ENCODE measurements at regions not wholly inside any gene's neighbourhood (a gene's known extent, or its start where the extent isn't known, plus 50 kb on each side); places are given as distances from the start of the nearest gene placed in this dataset.
"Not testable (repeated sequence)": the region's sequence is repeated elsewhere in the genome, so short reads cannot be mapped to it uniquely, and the experiment has no call there.

DNA sequence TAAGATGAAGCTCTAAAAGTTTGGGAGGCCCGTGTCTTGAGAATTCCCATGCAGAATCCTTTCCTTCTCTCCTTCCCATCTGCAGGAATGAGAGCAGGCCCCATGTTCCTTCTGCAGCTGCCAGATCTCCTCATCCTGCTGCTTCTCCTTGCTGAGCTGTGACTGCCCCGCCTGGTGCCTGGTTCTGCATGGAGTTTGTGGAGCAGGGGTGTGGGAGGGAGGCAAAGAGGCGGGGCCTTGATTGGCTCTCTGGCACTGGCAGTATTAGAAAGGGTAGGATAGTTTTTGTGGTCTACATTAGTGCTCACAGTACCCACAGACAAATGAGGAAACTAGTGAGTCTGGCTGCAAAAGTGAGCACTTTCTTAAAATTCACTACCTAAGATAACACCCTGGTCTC, 91.1 kb upstream of the CLPB start:
- H3K4me3 Mint-ChIP-seq: no peak overlapping the region
- DNase-seq: no peak
- H3K36me3 Mint-ChIP-seq: peaks cover 0 to 3% (median 0%) of the 10 kb centered on the region in 3 donors
- peaks cover 0 to 11% (median 7%) of the 10 kb centered on the region in 3 donors for H3K27me3 Mint-ChIP-seq (ENCODE audit: low read depth in 3 of 3)
- peak overlapping the region in 1 of 6 donors; percentile 27 for H3K27ac Mint-ChIP-seq
- peaks cover 36 to 45% of the 10 kb centered on the region in 2 donors for H3K4me1 Mint-ChIP-seq
- H3K9me3 Mint-ChIP-seq: peaks cover 0 to 2% (median 0%) of the 10 kb centered on the region in 6 donors

DNA sequence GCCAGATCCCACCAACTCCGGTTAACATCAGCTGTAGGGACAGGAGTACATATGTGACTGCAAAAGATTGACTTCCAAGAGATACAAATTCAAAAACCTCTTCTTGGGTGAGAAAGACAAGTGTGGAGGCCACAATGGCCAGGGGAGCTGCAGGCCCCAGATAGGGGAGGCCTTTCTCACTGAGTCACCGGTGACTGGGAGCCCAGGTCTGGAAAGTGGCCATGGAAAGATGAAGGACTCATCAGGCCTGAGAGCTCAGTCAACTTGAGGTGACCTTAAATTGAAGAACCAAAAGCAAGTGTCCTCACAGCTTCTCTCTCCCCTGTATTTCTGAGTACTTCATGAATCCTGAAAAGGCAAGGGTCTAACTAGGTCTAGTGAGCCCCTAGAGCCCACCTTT, 90.4 kb upstream of the CLPB start:
- H3K27me3 Mint-ChIP-seq (ENCODE audit: low read depth in 3 of 3): peaks cover 4 to 11% (median 11%) of the 10 kb centered on the region in 3 donors
- peaks cover 0 to 2% (median 0%) of the 10 kb centered on the region in 6 donors for H3K9me3 Mint-ChIP-seq
- H3K36me3 Mint-ChIP-seq: peaks cover 0 to 3% (median 0%) of the 10 kb centered on the region in 3 donors
- no peak overlapping the region for H3K4me3 Mint-ChIP-seq
- DNase-seq: no peak
- peaks cover 44 to 52% of the 10 kb centered on the region in 2 donors for H3K4me1 Mint-ChIP-seq
- H3K27ac Mint-ChIP-seq: no peak overlapping the region

DNA sequence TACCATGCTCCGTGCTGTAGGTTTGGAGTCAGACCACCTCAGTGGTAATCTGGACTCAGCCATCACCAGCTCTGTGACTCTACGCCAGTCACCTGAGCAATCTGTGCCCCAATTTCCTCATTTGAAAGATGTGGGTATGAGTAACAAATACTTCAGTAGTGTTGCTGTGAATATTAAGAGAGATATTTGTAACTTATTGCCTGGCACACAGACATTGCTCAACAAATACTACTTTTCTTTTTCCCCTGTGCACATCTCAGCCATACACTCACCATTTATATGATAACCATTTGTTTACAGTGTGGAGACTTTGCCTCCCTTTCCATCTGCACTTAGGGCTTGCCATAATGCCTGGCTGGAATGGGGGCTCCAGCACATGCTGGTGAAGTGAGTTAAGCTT, 89.7 kb upstream of the CLPB start:
- DNase-seq: no peak
- Mint-ChIP-seq H3K27ac (peak overlapping the region in 1 of 6 donors; percentile 69), H3K9me3 (peaks cover 0 to 2% (median 0%) of the 10 kb centered on the region in 6 donors), H3K27me3 (ENCODE audit: low read depth in 3 of 3) (peaks cover 4 to 11% (median 11%) of the 10 kb centered on the region in 3 donors), H3K36me3 (peaks cover 0 to 3% (median 0%) of the 10 kb centered on the region in 3 donors), H3K4me3 (peak overlapping the region in 1 of 5 donors; percentile 30), H3K4me1 (peaks cover 51 to 59% of the 10 kb centered on the region in 2 donors)

DNA sequence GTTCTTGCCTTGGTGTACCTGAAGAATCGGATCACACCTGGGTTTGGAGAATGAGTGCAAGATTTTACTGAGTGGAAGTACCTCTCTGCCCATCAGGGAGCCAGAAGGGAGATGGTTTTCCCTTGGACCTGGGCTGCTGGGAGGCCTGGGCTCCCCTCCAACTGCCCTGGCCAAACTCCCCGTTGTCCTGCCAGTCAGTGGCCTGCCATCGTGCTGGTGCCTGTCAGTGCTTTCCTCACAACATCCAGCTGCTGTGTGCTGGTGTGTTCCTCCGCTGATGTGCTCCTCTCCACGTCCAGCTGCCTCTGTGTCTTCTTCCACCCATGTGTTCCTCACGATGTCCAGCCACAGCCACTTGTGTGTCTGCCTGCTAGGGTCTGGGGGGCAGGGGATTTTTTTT, 87.9 kb upstream of the CLPB start:
- peak overlapping the region in 2 of 6 donors; percentile 57 to 73 for H3K27ac Mint-ChIP-seq
- peak overlapping the region in 3 of 5 donors; percentile 76 to 89 (median 78) for H3K4me3 Mint-ChIP-seq
- no peak for DNase-seq
- peaks cover 4 to 9% (median 8%) of the 10 kb centered on the region in 3 donors for H3K27me3 Mint-ChIP-seq (ENCODE audit: low read depth in 3 of 3)
- H3K9me3 Mint-ChIP-seq: peaks cover 0 to 2% (median 0%) of the 10 kb centered on the region in 6 donors
- no peaks in the 10 kb centered on the region for H3K36me3 Mint-ChIP-seq
- peaks cover 57 to 65% of the 10 kb centered on the region in 2 donors for H3K4me1 Mint-ChIP-seq

DNA sequence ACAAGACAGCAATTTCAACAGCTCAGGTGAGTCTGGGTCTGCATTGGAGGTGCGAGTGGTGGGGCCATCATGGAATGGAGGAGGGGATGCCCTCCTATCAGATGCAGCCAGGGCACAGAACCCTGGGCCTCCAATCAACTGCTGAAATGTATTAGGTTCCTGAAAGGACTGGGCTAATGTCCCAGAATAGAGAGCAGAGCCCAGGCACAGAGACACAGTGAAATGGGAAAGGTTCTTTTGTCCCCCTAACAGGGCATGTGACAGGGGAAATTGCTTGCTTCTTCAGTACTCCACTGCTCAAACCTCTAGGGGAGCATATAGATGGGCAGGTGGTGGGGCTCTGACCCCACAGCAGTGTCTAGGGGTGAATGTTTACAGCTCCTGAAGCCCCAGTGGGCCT, 87.3 kb upstream of the CLPB start:
- Mint-ChIP-seq H3K27ac (peak overlapping the region in 4 of 6 donors; percentile 50 to 83 (median 65)), H3K9me3 (peaks cover 0 to 2% (median 0%) of the 10 kb centered on the region in 6 donors), H3K4me1 (peaks cover 61 to 68% of the 10 kb centered on the region in 2 donors), H3K4me3 (peak overlapping the region; percentile 34 to 89 (median 78)), H3K36me3 (no peaks in the 10 kb centered on the region), H3K27me3 (ENCODE audit: low read depth in 3 of 3) (peaks cover 6 to 9% (median 8%) of the 10 kb centered on the region in 3 donors)
- no peak for DNase-seq

DNA sequence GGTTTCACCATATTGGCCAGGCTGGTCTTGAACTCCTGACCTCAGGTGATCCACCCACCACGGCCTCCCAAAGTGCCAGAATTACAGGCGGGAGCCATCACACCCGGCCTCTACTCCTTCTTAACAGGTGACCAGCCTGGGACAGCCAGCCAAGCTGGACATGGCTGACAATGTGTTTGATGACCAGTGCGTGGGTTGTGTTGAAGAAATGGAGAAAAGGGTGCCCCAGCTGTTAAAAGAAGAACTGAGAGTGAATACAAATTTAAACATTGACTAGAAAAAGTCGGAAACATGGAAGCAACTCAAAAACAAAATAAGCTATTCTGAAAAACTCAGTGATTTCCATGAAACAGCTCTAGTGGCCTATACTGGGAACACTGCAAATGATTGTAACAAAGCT, 86.5 kb upstream of the CLPB start:
- H3K4me3 Mint-ChIP-seq: peak overlapping the region; percentile 34 to 89 (median 78)

DNA sequence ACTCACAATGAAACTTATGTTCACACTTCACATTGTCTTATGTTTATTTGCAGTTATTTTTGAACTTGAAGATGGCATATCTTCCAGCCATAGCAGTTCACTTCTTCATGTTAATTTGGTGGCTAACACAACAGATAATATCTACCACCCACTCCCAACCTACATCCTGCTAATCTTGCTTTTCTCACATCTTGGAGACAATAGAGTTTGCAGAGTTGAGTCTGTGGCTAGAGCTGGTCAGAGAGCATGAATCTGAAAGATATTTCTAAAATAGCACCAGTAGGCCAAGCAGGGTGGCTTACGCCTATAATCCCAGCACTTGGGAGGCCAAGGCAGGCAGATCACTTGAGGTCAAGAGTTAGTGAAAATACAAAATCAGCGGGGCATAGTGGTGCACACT, 85.6 kb upstream of the CLPB start:
- peak; percentile 81 to 87 (median 83) for DNase-seq
- H3K27me3 Mint-ChIP-seq (ENCODE audit: low read depth in 3 of 3): peaks cover 6 to 11% (median 10%) of the 10 kb centered on the region in 3 donors
- peaks cover 55 to 60% of the 10 kb centered on the region in 2 donors for H3K4me1 Mint-ChIP-seq
- H3K36me3 Mint-ChIP-seq, H3K9me3 Mint-ChIP-seq: not testable (repeated sequence)
- H3K27ac Mint-ChIP-seq: peak overlapping the region; percentile 73 to 96 (median 94)
- peak overlapping the region; percentile 71 to 89 (median 85) for H3K4me3 Mint-ChIP-seq

More for the DNA sequence above, 86.5 kb upstream of the CLPB start:
- DNase-seq: no peak
- Mint-ChIP-seq H3K36me3 (no peaks in the 10 kb centered on the region), H3K27ac (peak overlapping the region; percentile 21 to 95 (median 79)), H3K27me3 (ENCODE audit: low read depth in 3 of 3) (peaks cover 6 to 12% (median 10%) of the 10 kb centered on the region in 3 donors), H3K9me3 (peaks cover 0 to 2% (median 0%) of the 10 kb centered on the region in 6 donors), H3K4me1 (peaks cover 60 to 68% of the 10 kb centered on the region in 2 donors)

DNA sequence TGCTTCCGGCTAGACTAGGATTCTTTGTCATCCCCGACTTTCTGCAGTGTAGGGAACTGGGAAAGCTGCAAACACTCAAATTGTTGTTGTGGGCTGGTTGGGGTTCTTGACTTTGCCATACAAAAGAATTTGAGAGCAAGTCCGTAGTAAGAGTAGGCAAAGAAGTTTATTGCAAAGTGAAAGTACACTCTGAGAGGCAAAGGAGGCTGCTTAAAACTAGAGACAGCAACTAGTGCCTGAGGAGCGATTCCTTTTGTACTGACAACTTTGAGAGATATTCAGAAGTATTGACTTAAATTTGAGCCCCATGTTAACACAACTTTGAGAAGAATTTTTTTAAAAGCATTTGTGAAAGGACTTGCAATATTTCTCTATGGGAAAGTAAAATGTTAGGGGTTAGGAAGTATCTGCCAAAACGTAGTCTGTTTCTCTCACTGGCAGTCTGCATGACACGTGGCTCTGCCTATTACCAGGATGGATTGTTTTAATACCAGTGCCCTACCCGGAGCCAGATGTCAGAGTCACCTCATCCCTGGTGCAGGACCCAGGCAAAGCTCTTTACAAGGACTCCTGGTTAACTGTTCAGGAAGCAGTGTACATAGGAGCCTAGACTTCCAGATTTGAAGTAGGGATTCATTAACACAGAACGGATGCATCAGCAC, 85.0 kb upstream of the CLPB start:
- H3K4me1 Mint-ChIP-seq: peaks cover 55 to 59% of the 10 kb centered on the region in 2 donors
- H3K4me3 Mint-ChIP-seq: peak overlapping the region; percentile 71 to 89 (median 85)

DNA sequence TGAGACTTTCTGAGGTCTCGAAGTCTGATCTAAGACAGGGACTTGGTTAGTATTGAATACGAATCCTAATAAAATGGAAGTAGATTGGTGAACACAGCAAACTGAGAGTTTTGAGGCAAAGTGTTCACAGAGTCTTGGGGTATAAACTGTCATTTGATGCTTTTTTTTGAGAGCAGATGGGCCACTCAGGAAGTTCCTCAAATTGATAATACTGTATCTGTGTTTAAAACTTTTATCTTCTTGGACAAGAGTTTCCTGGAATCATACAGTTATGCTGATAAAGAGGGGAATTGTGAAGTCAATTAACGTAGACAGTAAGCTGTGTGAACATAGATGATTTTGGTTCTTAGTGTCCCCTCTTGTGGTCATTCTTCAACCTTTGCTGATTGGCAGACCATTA, 80.0 kb upstream of the CLPB start:
- peaks cover 2 to 11% (median 9%) of the 10 kb centered on the region in 3 donors for H3K27me3 Mint-ChIP-seq (ENCODE audit: low read depth in 3 of 3)
- no peak for DNase-seq
- no peak overlapping the region for H3K27ac Mint-ChIP-seq
- H3K36me3 Mint-ChIP-seq: peaks cover 8 to 11% (median 8%) of the 10 kb centered on the region in 3 donors
- peaks cover 3 to 26% (median 16%) of the 10 kb centered on the region in 6 donors for H3K9me3 Mint-ChIP-seq
- no peak overlapping the region for H3K4me3 Mint-ChIP-seq
- H3K4me1 Mint-ChIP-seq: peaks cover 12 to 15% of the 10 kb centered on the region in 2 donors

More for the DNA sequence above, 85.0 kb upstream of the CLPB start:
- Mint-ChIP-seq H3K27me3 (ENCODE audit: low read depth in 3 of 3) (peaks cover 6 to 10% (median 8%) of the 10 kb centered on the region in 3 donors), H3K27ac (peak overlapping the region; percentile 73 to 96 (median 94)), H3K36me3 (no peaks in the 10 kb centered on the region), H3K9me3 (no peaks in the 10 kb centered on the region)
- DNase-seq: no peak

DNA sequence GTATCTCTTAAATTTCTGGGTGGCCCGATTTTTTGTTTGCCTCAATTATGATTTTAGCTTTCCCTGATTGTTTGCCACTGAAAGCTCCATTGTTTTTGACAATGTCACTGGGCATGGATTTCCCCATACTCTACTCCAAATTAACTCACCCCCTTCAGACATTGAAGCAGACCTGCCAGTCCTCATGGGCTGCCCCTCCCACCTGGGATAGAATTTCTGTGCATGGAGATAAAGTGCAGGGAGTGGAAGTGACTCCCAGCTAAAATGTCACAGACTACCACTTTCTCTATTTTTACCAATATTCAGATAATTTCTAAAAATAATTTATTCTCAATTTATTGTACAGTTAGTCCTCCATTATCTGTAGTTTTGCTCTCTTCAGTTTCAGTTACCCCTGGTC, 79.1 kb upstream of the CLPB start:
- H3K4me1 Mint-ChIP-seq: peaks cover 5 to 9% of the 10 kb centered on the region in 2 donors
- no peak overlapping the region for H3K27ac Mint-ChIP-seq
- no peak overlapping the region for H3K4me3 Mint-ChIP-seq
- H3K9me3 Mint-ChIP-seq: peaks cover 3 to 26% (median 16%) of the 10 kb centered on the region in 6 donors
- no peak for DNase-seq
- peaks cover 2 to 11% (median 9%) of the 10 kb centered on the region in 3 donors for H3K27me3 Mint-ChIP-seq (ENCODE audit: low read depth in 3 of 3)
- H3K36me3 Mint-ChIP-seq: peaks cover 8 to 11% (median 8%) of the 10 kb centered on the region in 3 donors

DNA sequence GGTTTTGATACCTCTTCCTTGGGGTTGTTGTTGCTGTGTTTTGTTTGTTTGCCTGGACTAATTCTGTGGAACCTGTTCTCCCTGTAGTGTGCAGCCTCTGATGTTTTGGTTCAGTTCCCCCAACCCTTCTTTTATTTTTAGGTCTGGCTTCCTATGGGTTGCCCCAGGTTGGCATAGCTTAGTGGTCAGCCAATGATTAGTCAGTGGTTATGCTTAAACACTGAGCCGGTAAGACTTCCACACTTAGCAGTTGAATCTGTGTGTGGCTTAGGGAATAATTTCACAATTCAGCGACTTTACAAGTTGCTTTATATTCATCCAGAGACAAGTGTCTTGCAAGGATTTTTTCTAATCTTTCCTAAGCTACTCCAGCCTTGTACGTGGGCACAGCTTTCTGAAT, 78.6 kb upstream of the CLPB start:
- H3K4me3 Mint-ChIP-seq: no peak overlapping the region
- no peak for DNase-seq
- H3K27me3 Mint-ChIP-seq (ENCODE audit: low read depth in 3 of 3): peaks cover 2 to 11% (median 9%) of the 10 kb centered on the region in 3 donors
- peaks cover 5 to 9% of the 10 kb centered on the region in 2 donors for H3K4me1 Mint-ChIP-seq
- no peak overlapping the region for H3K27ac Mint-ChIP-seq
- H3K9me3 Mint-ChIP-seq: peaks cover 3 to 26% (median 16%) of the 10 kb centered on the region in 6 donors
- H3K36me3 Mint-ChIP-seq: peaks cover 8 to 11% (median 8%) of the 10 kb centered on the region in 3 donors

DNA sequence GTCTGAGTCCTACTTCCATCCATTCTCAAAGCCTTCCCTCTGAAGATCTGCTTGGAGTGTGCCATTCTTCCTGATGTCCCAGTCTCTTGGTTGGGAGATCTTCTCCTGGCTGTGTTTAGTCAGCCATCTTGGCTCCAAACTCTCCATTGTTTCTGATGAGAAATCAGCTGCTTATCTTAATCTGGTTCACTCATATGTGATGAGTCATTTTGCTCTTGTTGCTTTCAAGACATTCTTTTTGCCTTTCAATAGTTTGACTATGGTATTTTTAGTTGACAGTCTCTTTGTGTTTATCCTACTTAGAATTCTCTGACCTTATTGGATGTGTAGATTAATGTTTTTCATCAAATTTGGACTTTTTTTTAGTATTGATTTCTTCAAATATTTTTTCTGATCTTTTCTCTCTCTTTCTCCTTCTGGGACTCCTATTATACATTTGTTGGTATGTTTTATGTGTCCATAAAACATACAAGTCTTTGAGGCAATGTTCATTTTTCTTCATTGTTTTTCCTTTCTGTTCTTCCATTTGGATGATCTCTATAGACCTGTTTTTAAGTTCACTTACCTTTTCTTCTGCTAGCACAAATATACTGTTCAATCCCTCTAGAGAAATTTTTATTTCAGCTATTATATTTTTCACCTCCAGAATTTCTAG, 77.2 kb upstream of the CLPB start:
- Mint-ChIP-seq H3K27ac (no peak overlapping the region), H3K36me3 (peaks cover 8 to 16% (median 12%) of the 10 kb centered on the region in 3 donors), H3K4me3 (no peak overlapping the region), H3K27me3 (ENCODE audit: low read depth in 3 of 3) (peaks cover 0 to 12% (median 8%) of the 10 kb centered on the region in 3 donors), H3K4me1 (peaks cover 0 to under 1% of the 10 kb centered on the region in 2 donors), H3K9me3 (peaks cover 3 to 26% (median 16%) of the 10 kb centered on the region in 6 donors)
- no peak for DNase-seq

DNA sequence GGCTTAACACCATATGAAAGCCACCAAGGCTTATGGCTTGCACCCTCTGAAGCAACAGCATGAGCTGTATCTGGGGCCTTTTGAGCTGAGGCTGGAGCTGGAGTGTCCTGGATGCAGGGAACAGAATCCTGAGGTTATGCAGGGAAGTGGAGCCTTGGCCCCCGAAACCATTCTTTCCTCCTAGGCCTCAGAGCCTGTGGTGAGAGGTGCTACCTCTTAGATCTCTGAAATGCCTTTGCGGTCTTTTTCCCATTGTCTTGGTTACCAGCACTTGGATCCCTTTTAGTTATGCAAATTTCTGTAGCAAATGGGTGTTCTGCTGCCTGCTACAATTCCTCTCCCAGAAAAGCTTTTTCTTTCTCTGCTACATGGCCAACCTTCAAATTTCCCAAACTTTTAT, 72.7 kb upstream of the CLPB start:
- H3K4me1 Mint-ChIP-seq: peaks cover 4 to 8% of the 10 kb centered on the region in 2 donors
- peaks cover 8 to 16% (median 13%) of the 10 kb centered on the region in 3 donors for H3K36me3 Mint-ChIP-seq
- no peak overlapping the region for H3K27ac Mint-ChIP-seq
- no peak overlapping the region for H3K4me3 Mint-ChIP-seq
- H3K9me3 Mint-ChIP-seq: peaks cover 3 to 17% (median 13%) of the 10 kb centered on the region in 6 donors
- DNase-seq: no peak
- H3K27me3 Mint-ChIP-seq (ENCODE audit: low read depth in 3 of 3): peaks cover 4 to 9% (median 5%) of the 10 kb centered on the region in 3 donors

DNA sequence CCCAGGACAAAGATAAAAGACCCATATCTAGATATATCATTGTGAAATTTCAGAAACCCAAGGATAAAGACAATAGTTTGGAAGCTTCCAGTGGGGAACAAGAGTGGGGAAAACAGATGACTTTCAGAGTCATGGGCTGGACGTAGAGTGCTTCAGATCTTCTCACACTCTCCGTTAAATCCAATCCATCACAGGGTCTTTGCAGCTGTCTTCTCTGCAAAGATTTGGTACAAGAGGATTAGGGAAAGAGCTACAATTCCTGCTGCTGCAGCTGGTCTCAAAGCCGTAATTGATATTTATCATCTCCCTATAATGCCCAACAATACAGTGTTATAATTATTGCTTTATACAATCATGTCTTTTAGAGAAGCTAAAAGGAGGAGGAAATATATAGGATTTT, 63.4 kb upstream of the CLPB start:
- Mint-ChIP-seq H3K9me3 (peaks cover 7 to 9% (median 8%) of the 10 kb centered on the region in 6 donors), H3K36me3 (peaks cover 3 to 8% (median 7%) of the 10 kb centered on the region in 3 donors), H3K4me1 (peaks cover 8 to 13% of the 10 kb centered on the region in 2 donors), H3K27ac (no peak overlapping the region), H3K4me3 (no peak overlapping the region), H3K27me3 (ENCODE audit: low read depth in 3 of 3) (peaks cover 0 to 3% (median 0%) of the 10 kb centered on the region in 3 donors)
- DNase-seq: no peak

Measured in immature natural killer cell (primary cell).